ENCODE measurements at regions not wholly inside any gene's neighbourhood (a gene's known extent, or its start where the extent isn't known, plus 50 kb on each side); places are given as distances from the start of the nearest gene placed in this dataset.

DNA sequence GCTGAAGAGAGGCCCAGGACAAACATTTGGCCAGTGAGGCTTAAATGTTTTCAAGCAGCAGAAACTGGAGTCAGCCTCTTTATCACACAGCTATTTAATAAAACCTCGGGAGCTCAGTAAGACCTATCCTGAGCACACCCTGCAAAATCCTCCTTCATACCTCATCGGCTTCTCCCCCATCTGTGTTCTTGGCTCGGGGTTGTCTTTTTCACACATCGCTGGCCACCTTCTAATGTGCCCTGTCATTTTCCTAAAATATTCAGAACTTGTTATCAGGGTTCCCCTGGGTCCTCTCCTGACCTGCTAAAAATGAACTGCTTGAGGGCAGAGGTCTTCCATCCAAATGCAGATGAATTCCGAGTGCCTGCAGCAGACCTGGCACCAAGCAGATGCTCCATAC, 310.3 kb upstream of the AKR1E2 start:
- no peak for DNase-seq (ENCODE audit: extremely low read depth, low read depth)
- TF ChIP-seq, protein P1, sequence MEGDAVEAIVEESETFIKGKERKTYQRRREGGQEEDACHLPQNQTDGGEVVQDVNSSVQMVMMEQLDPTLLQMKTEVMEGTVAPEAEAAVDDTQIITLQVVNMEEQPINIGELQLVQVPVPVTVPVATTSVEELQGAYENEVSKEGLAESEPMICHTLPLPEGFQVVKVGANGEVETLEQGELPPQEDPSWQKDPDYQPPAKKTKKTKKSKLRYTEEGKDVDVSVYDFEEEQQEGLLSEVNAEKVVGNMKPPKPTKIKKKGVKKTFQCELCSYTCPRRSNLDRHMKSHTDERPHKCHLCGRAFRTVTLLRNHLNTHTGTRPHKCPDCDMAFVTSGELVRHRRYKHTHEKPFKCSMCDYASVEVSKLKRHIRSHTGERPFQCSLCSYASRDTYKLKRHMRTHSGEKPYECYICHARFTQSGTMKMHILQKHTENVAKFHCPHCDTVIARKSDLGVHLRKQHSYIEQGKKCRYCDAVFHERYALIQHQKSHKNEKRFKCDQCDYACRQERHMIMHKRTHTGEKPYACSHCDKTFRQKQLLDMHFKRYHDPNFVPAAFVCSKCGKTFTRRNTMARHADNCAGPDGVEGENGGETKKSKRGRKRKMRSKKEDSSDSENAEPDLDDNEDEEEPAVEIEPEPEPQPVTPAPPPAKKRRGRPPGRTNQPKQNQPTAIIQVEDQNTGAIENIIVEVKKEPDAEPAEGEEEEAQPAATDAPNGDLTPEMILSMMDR (IDR thresholded peaks at IDR 0.05; ENCODE audit: low read depth, low read length): no peak

DNA sequence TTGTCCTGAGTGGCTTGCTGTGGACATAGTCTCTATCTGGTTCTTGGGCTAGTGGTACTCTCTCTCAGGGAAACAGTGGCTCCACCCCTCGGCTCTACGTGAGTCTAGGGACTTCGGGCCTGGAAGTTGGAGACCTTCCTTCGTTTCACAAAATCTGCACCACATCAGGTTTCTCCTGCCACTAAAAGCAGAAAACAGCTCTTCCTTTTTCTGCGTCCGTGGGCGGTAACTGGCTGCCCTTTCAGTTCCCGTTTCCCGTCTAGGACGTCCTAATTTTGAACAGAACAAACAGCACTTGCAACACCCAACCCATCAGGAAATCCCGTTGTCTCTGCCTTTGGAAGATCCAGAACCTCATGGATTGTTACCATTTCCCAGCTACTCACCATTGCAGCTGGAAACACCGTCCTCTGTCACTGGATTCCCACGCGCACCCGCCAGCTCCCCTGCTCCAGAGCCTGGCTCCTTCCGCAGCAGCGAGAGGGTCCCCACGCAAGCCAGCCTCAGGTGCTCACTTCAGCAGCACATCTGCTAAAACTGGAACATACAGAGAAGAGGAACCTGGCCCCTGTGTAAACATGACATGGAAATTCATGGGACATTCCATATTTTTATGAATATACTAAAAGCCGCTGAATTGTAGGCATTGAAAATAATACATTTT, 311.4 kb upstream of the AKR1E2 start:
- TF ChIP-seq, protein P1 (IDR thresholded peaks at IDR 0.05; ENCODE audit: low read depth, low read length): no peak
- no peak for DNase-seq (ENCODE audit: extremely low read depth, low read depth)

DNA sequence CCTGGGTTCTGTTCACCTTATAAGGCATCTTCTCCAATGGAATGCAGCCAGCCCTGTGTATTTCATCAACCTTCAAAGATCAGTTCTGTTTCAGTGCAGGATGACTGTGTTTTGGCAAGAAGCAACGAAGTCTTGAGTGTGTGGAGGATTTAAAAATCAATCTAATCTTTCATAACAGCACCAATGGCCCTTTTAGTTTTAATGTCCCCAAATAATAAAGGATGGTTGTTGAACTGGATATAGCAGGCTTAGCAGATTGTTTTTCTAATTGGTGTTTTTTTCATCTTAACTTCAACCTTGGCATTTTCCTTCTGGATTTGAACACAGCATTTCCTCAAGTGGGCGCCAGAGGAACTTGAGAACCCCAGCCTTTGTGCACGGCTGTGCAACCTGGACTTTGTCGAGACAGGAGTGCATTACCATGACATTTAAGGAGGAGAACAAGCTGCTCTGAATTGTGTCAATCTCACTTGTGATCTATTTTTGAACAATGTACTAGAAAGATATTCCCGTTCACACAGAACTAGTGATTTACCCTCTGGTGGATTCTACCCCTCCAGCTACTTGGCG, 313.3 kb upstream of the AKR1E2 start:
- DNase-seq (ENCODE audit: extremely low read depth, low read depth): no peak
- TF ChIP-seq, protein P1 (IDR thresholded peaks at IDR 0.05; ENCODE audit: low read depth, low read length): peak; percentile 75

DNA sequence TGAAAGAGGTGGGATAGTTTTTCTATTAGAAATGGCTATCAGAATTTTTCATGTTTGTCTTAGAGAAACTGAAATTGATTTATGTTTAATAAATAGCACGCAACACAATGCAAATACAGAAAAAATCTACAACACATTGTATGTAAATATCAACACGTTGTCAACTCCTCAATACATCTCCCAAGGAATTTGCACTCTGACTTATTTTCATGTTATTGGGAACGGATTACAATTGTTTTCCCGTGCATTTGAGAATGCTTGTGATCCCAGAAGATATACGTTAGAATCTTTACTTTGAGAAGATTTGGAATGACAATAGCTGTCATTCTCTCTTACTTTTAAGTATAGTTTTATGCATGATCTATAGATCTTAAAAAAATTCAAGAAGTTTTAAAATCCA, 313.8 kb upstream of the AKR1E2 start:
- TF ChIP-seq, protein P1 (IDR thresholded peaks at IDR 0.05; ENCODE audit: low read depth, low read length): no peak
- DNase-seq (ENCODE audit: extremely low read depth, low read depth): no peak

DNA sequence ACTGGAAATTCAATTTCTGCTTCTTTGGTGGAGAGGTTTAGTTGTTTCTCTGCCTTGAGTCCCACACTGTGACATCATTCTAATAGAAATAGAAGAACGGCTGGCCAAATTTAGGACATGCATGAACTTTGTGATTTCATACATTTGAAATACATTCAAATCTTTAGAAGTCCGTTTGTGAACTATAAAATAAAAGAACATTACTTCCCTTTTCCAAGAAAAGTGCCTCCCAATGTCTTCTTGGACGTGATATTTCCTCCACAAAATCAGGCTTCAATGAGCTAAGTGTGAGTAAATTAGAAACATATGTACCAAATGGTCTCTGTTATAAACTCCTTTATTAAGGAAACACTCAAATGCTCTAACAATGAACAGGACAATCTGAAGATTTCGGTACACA, 314.5 kb upstream of the AKR1E2 start:
- TF ChIP-seq, protein P1 (IDR thresholded peaks at IDR 0.05; ENCODE audit: low read depth, low read length): no peak
- DNase-seq (ENCODE audit: extremely low read depth, low read depth): no peak

DNA sequence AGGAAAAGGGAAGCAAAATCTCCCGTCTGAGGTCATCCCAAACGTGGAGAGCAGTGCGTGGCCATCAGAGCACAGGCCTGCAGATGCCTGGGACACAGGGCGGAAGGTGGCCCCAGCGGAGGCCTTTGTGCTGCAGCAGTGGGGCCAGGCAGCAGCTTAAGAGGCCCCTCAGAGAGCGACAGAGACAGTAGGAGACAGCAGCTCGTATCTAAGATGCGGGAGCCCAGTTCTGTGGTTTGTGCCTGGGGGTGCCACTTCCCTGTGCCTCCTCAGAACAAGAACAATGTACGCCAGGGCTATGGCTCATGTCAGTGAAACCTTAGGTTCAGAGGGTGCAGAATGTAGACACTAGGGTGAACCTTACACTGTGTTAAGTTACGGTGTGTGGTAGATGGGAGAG, 316.6 kb upstream of the AKR1E2 start:
- no peak for DNase-seq (ENCODE audit: extremely low read depth, low read depth)
- TF ChIP-seq, protein P1 (IDR thresholded peaks at IDR 0.05; ENCODE audit: low read depth, low read length): no peak

DNA sequence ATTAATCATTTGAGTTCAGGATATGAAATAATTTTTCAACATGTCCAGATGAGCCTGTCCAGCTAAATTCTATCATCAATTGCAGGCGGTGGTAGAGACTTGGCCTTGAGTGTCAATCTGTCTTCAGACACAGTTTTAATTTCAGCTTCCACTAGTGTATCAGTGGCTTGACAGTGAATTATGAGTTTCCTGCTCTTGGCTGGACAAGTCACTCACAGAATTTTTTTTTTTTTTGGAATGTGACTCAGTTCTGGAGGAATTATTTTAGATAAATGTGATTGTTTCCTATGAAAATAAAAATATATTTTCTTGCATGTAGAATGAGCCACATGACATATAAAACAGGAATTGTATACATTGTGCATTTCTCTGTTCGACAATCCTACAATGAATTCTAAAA, 319.9 kb upstream of the AKR1E2 start:
- TF ChIP-seq, protein P1 (IDR thresholded peaks at IDR 0.05; ENCODE audit: low read depth, low read length): no peak
- no peak for DNase-seq (ENCODE audit: extremely low read depth, low read depth)

All from AG09319 (cell line).